ENCODE measurements at regions not wholly inside any gene's neighbourhood (a gene's known extent, or its start where the extent isn't known, plus 50 kb on each side); places are given as distances from the start of the nearest gene placed in this dataset.

DNA sequence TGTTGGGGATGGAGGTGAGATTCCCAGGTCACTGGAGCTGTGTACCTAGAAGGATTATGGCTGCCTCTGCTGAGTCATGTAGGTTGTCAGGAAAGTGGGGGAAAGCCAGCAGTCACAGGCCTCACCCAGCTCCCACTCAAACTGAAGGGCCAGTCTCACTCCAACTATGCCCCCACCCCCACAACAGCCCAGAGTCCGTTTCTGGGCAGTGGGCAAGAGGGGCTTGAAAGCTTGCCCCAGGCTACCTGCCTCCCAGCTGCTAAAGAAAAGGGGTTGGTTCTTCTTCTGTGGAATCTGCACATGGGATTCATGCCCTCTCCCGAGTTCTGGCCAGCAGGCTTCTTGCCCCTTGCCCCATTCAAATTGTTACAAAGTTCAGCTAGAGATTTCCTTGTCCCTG is 116.0 kb upstream of the PGRMC2 start:
- WGBS, 2 donors, result 46 to 84% methylated on average over 2 of the region's 2 CpGs
- no peak for DNase-seq (ENCODE audit: low spot score in 2 of 2)
- intact Hi-C loops (cut with DNase I; ENCODE audit: low total_unique reads), result loop anchor here (5.0 kb wide), 1 partner anchor 44 kb away; no protein-coding TSS in a partner anchor

DNA sequence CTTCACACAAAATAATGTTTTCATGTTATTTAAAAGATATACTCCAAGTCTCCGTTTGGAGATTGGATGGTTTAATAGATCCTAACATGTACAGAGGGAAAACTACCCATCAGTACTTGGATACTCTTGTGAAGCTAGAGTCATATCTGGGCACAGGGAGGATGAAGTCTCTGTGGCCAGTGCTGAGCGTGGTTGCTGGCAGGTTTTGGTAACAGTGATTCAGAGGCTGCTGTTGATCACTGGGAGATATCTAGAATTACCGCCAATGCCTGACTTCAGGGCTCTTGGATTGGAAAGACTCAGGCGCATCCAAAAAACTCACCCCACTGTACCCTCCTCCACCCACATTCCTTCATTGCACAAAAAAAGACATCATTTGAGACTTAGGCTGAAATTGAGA is 107.2 kb upstream of the PGRMC2 start:
- WGBS, 2 donors, result 28 to 45% methylated on average over 4 of the region's 4 CpGs
- TF ChIP-seq POLR2A (IDR thresholded peaks at IDR 0.05), result no peak
- no peak overlapping the region for H3K4me3 ChIP-seq (ENCODE audit: low read depth, poor library complexity, severe bottlenecking)
- intact Hi-C loops (cut with DNase I; ENCODE audit: low total_unique reads), result no loop called here
- peak in 1 of 2 donors; percentile 60 for DNase-seq (ENCODE audit: low spot score in 2 of 2)

More for the DNA sequence above, 116.0 kb upstream of the PGRMC2 start:
- H3K4me3 ChIP-seq (ENCODE audit: low read depth, poor library complexity, severe bottlenecking), result no peak overlapping the region
- no peak for TF ChIP-seq POLR2A (IDR thresholded peaks at IDR 0.05)
- TF ChIP-seq, protein P1, sequence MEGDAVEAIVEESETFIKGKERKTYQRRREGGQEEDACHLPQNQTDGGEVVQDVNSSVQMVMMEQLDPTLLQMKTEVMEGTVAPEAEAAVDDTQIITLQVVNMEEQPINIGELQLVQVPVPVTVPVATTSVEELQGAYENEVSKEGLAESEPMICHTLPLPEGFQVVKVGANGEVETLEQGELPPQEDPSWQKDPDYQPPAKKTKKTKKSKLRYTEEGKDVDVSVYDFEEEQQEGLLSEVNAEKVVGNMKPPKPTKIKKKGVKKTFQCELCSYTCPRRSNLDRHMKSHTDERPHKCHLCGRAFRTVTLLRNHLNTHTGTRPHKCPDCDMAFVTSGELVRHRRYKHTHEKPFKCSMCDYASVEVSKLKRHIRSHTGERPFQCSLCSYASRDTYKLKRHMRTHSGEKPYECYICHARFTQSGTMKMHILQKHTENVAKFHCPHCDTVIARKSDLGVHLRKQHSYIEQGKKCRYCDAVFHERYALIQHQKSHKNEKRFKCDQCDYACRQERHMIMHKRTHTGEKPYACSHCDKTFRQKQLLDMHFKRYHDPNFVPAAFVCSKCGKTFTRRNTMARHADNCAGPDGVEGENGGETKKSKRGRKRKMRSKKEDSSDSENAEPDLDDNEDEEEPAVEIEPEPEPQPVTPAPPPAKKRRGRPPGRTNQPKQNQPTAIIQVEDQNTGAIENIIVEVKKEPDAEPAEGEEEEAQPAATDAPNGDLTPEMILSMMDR (IDR thresholded peaks at IDR 0.05), result no peak

DNA sequence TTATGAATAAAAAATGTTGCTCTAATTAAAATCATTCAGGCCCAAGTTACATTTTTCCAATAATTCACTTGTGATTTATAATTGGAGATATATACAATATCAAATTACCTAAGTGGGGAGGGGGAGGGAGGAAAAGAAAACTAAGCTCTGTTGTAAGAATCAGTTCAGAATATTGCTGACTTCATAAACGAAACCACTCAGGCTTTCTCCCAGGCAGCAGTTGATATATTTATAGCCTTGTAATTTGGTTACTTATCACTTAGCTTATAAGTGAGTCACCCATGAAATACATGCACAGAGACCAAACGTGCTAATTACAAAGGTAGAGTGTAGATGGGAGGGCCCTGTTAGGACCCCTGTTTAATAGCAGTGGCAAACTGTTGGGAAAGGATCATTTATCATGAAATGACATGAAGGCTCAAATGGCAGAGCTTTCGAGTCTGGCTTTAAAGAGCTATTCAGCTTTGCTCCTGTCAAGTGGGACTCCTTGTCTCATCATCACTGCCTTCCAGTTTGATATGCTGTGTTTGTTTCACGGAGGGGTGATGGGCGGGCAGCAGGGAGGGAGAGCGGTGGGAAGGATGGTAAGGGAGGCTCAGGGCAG is 105.6 kb upstream of the PGRMC2 start:
- TF ChIP-seq, protein P1 (IDR thresholded peaks at IDR 0.05), result no peak
- no peak for TF ChIP-seq POLR2A (IDR thresholded peaks at IDR 0.05)
- intact Hi-C loops (cut with DNase I; ENCODE audit: low total_unique reads), result no loop called here
- 37 to 41% methylated on average over 6 of the region's 6 CpGs for WGBS, 2 donors
- DNase-seq (ENCODE audit: low spot score in 2 of 2), result no peak
- no peak overlapping the region for H3K4me3 ChIP-seq (ENCODE audit: low read depth, poor library complexity, severe bottlenecking)

DNA sequence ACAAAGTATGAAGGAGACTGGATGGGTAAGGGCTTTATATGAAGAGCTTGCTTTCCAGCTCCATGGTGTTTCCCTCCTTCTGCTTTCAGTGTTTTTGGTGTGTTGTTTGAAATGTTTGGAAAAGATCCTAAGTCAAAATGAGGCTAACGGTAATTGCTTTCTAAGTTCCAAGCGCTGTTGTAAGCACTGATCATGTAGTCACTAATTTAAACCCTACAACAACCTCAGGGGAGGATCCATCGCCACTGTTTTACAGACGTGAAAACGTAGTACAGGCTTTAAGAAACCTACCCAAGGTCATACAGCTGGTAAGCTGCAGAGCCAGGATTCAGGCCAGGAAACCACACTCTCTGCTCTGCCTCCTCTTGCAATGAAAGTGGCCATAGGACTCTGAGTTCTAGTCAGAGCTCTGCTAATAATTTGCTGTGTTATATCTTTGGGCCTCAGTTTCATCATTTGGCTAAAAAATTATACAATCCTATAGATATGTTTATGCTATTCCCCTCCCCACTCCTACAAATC is 102.9 kb upstream of the PGRMC2 start:
- intact Hi-C loops (cut with DNase I; ENCODE audit: low total_unique reads), result no loop called here
- DNase-seq (ENCODE audit: low spot score in 2 of 2), result no peak
- TF ChIP-seq, protein P1 (IDR thresholded peaks at IDR 0.05), result no peak
- TF ChIP-seq POLR2A (IDR thresholded peaks at IDR 0.05), result no peak

DNA sequence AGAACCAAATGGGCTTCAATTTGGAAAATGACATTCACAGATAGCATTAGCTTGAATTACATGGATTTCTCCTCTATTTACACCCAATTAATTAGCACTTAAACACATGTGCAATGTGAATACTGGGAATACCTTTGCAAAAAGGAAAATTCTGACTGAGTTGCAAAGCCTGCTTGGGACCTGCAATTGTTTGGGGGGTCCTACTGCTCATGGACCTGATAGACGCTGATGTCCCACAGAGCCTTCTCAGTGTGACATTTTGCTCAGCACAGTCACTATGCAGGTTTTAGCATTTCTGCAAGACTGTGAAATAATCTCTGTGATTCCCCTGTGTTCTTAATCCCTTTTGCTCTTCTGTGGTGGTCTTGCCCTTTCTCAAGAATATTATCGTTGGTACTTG is 101.2 kb upstream of the PGRMC2 start:
- TF ChIP-seq, protein P1 (IDR thresholded peaks at IDR 0.05), result no peak
- TF ChIP-seq POLR2A (IDR thresholded peaks at IDR 0.05), result no peak
- H3K4me3 ChIP-seq (ENCODE audit: low read depth, poor library complexity, severe bottlenecking), result no peak overlapping the region
- intact Hi-C loops (cut with DNase I; ENCODE audit: low total_unique reads), result no loop called here
- 94 to 98% methylated on average over 2 of the region's 2 CpGs for WGBS, 2 donors
- no peak for DNase-seq (ENCODE audit: low spot score in 2 of 2)

More for the DNA sequence above, 102.9 kb upstream of the PGRMC2 start:
- 52 to 55% methylated on average over 5 of the region's 5 CpGs for WGBS, 2 donors
- no peak overlapping the region for H3K4me3 ChIP-seq (ENCODE audit: low read depth, poor library complexity, severe bottlenecking)

DNA sequence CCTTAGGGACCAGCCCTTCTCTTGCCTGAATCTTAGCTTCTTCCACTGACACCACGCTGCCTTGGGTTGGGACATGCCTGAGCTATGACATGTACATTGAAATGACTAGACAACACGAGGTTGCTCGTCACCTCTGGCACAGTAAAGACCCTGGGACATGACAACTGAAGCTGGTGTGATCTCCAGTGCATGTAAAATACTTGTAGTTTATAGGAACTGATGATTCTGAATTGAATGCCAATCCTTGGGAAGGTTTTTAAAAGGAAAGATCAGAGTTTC is 100.7 kb upstream of the PGRMC2 start:
- DNase-seq (ENCODE audit: low spot score in 2 of 2), result peak in 1 of 2 donors; percentile 44
- no peak overlapping the region for H3K4me3 ChIP-seq (ENCODE audit: low read depth, poor library complexity, severe bottlenecking)
- TF ChIP-seq, protein P1 (IDR thresholded peaks at IDR 0.05), result no peak
- no peak for TF ChIP-seq POLR2A (IDR thresholded peaks at IDR 0.05)
- intact Hi-C loops (cut with DNase I; ENCODE audit: low total_unique reads), result no loop called here
- WGBS, 2 donors, result 41 to 45% methylated on average over 3 of the region's 3 CpGs

All from lower leg skin (tissue), 4 donors.